Activated CD4-positive, alpha-beta T cell treated with anti-CD3 and anti-CD28 coated beads, Interleukin-2, amount 50 U/mL, for 24 hours (primary cell): ENCODE measurements at regions not wholly inside any gene's neighbourhood (a gene's known extent, or its start where the extent isn't known, plus 50 kb on each side); places are given as distances from the start of the nearest gene placed in this dataset.

ENCODE experiments used
- DNase-seq, 2 donors: peaks; one replicate each; pipeline ENCODE4 v3.0.0-alpha.2; 2020; ENCODE audit warnings: low read depth in 1 of 2, low spot score in 1 of 2

DNA sequence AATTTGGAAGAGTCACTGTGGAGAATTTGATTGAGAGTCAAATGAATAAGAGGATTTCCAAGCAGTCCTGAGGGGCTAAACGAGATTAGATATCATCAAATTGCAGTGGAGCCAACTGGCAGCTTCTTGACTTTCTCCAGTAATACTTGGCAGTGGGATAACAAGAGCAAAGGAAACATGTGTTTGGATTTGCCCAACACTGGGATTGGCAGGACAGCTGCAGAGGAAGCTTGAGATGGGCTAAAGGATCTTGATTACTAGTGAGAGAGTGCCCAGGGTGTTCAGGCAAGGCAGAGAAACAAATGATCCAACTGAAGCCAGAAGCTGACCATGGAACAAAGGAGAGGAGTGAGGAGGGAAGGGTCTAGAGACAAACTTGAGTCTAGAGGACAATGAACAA lies 356.0 kb upstream of the ISL1 start:
- no peak for DNase-seq

DNA sequence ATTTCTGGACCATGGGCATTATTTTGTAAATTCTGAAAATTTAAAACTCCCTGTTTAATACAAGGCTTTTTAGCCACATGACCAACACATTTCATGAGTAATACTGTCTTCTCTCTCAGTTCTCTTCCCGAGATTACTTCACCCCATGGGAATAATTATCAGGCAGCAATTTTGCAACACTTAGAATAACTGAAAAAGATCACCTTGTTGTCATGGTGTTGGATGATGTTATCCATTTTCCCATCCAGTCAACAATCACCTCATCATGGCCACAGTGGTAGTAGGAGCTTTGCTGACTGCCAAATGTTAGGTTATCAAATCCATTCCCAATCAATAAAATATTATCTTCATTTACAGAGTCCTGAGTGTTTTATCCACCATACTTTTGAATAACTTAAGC lies 354.9 kb upstream of the ISL1 start:
- no peak for DNase-seq

GRCh38 chr5:51033215-51033614 lies 350.0 kb upstream of the ISL1 start:
- DNase-seq = no peak

DNA sequence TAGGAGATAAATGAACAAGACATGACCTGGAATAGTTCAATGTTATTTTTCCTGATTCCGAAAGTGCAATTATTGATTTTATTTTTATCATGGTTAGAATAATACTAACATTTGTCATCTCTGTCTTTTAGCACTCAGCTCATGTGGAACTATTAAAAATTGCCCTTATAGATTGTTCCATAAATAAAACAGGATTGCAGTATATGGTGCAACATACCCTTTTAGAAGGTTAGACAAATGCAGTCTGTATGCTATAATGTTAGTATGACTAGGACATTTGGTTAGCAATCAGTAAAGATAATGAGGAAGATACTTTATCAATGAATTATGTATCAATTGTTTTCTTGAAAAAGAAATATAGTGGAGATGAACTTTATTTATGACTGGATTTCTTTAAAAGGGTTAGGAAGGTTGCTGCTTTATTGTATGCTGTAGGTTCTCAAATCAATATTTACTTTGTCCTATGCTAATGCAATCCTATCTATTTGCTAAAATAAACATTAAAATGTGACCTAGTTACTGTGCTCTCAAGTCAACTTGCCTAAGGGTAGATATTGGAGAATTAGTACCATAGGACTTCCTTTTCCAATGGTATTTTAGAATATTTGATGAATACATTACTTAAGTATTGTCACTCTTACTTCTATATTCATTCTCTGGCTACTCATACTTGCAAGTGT lies 348.9 kb upstream of the ISL1 start:
- no peak for DNase-seq

DNA sequence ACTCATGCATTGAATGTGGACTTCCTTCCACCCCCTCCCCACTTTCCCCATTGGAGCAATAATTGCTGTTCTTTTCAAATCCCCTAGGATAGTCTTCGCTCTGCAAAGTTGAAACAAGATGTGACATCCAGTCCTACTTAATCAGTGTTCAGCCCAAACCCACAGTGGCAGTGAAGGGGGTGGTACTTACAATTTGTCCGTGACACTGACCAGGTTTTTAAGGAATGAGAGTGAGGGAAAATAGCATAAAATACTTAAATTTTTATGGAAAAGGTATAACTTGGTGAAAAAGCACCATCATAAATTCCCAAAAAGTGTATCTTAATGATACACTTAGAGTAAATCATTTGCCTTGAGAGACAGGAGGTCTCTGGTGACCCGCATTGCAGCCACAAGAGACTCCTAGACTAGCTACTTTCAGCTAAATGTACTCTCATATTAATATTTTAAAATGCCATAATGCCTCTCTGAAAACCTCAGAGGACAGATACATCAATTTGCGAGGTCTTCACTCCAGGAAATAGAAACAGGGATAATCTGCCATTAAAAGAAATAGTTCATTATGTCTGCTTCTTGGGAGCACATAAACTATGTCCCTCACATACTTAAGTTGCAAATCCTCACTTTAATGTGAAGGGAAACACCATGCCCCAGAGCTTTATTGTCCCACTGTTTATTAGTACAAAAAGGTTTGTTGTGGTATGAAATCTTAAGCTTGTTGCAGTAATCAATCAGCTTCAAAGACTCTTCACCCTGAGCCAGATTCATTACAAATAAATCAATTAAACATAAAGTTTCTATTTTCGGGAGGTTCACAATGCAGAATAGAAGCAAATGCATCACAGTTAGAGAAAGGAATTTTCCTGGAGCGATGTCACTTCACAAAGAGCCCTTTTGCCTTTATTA lies 343.6 kb upstream of the ISL1 start:
- no peak for DNase-seq

GRCh38 chr5:51043745-51044144 lies 339.5 kb upstream of the ISL1 start:
- DNase-seq = no peak

DNA sequence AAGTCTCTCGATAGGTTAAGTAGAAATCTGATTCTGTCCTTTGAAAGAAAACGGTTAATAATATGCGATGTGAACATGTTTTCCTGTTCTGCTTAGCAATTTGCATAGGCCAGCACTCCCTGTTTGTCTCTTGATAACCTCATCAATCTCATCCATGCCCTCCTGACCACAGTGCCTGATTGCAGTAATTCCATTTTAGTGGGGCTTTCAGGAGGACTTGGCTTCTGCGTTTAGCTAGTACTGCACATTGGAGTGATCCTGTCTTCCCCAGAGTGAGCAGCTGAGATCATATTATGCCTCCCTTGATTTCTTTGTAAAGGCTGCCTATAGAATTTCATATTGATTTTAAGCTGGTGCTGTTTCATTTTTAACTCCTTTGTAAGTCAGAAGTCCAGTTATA lies 335.9 kb upstream of the ISL1 start:
- no peak for DNase-seq

DNA sequence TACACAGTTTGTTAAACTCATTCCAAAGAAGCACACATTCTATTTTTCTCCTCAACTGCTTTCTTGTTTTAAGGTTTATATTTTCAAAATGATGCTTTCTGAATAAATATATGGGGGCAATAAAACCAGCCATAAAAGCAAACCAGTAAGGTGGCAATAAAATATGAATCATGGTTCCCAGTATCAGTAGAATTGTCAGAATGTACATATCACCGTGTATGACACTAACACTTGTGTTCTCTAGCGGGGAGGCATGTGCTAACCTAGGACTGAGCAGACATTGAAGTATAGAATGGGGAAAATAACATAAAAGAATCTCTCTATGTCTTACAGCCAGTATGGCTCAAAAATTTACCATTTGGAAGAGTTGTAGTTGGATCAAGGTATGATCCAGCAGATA lies 329.9 kb upstream of the ISL1 start:
- no peak for DNase-seq

- no peak for DNase-seq
Measured at GRCh38 chr5:51060953-51061352, 322.3 kb upstream of the ISL1 start.

DNA sequence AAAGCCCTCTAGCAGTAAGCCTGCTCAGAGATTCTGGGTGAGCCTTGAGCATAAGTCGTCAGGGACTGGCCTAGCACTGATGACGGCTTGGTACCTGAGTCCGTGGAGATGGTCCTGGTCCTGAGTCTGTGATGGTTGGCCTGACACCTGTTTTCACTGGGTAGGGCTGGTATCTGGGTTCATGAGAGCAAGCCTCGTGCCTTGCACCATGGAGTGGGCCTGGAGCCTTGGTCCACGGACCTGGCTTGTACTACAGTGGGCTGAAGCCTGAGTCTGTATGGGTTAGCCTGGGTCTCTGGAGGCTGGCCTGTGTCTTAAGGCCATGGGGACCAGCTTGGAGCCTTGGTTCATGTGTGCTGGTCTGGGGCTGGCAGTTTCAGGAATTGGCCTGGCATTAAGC lies 310.3 kb upstream of the ISL1 start:
- no peak for DNase-seq

DNA sequence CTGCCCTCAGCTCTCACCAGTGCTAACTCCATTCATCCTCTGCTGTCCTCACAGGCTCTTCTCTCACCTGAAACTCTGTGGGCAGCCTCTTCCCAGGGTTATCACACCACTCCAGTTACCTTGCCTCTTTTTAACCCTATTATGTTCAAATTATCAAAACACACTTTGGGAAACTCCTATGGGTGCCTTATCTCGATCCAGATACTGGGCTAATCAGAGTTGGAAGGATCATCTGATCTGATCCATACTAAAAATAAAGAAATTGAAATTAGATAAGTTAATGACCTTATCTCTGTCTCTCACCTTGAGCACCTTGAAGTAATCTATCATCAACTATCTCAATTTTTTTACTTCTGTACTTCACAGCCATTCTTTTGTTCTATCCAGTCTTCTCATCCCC lies 300.5 kb upstream of the ISL1 start:
- no peak for DNase-seq

DNA sequence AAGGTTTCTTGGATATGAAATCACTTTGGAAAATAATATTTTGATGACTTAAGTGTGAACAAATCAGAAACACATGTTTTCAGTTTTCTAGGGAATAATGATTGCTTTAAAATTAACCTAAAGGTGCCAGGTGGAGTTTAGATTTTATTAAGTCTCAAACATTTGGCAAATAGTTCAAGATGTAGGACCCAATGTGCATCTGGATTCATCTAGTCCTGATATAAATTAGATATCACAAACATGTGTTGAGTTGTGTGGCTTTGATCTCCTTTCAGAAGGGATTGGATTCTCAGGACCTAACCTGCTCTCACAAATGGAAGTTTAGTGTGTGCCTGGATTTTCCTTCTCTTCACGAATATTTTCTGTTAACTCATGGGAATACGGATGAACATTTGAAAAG lies 291.4 kb upstream of the ISL1 start:
- DNase-seq = no peak

GRCh38 chr5:51095486-51095885 lies 287.8 kb upstream of the ISL1 start:
- DNase-seq = no peak

DNA sequence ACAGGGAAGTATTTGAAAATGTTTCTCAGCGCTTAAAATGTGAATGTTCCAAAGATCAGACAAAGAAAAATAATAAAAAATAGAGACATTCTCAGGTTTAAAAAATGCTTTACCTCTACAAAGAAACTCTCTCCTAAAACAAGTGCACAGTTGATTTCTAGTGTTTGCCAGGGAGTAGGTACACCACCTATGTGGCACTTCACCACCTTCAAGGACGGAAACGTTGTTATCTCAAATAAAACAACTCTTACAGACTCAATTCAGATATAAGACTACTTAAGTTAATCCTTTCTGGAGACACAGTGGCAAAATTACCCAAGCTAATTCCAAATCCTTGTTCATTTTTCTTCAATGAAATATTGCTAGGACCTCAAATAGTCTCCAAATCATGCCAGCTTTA lies 286.4 kb upstream of the ISL1 start:
- DNase-seq = no peak

DNA sequence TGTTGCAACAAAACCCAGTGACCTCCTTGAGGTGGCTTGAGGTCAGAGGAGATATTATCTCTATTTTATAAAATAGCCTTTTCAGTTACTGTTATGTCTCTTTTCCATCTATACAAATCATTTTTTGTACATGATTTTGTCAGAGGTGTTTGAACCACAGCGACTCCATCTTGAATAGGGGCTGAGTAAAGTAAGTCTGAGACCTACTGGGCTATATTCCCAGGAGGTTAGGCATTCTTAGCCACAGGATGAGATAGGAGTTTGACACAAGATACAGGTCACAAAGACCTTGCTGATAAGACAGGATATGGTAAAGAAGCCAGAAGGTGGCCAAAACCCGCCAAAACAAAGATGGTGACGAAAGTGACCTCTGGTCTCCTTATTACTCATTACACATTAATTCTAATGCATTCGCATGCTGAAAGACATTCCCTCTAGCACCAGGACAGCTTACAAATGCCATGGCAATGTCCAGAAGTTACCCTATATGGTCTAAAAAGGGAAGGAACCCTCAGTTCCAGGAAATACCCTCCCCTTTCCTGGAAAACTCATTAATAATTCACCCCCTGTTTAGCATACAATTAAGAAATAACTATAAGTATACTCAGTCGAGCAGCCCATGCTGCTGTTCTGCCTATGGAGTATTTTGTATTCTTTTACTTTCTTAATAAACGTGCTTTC lies 283.9 kb upstream of the ISL1 start:
- no peak for DNase-seq

DNA sequence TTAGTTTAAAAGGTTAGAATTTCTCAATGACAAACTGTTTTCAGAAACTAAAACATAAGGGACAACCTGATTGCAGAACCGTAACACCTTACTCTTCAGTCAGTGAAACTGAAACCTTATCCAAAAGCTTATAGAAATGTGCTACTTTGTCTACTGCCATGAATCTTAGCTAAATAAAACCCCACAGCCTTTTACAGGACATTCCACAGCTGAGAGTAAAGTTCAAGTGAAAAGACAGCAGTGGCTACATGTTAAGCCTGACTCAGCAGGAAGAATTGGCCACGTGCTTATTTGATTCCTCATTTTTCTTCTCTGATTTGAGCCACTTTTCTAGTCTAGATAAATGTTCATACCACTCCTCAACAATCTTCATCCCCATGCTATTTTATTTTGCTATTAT lies 278.7 kb upstream of the ISL1 start:
- no peak for DNase-seq

- DNase-seq = no peak
Measured at GRCh38 chr5:51109786-51110410, 273.4 kb upstream of the ISL1 start.

DNA sequence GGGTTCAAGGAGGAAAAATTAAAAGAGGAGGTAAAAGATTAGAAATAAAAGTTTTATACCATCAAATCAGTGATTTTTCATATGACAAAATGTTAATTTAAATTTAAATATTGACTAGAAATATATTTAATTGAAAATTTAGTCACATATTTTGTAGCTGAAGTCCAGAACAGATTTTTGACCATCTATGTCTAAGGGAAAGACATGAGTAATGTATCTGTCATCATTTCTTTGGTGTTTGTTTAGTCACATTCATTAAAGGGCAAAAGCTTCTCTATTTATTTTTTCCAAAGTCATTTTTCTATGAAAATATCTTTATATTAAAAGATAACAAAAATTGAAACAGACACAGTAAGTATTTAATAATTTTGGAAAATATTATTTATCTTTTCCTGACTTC lies 252.0 kb upstream of the ISL1 start:
- DNase-seq = no peak

GRCh38 chr5:51138164-51138563 lies 245.1 kb upstream of the ISL1 start:
- no peak for DNase-seq

GRCh38 chr5:51148437-51148836 lies 234.8 kb upstream of the ISL1 start:
- DNase-seq = no peak

- no peak for DNase-seq
Measured at GRCh38 chr5:51156222-51156621, 227.0 kb upstream of the ISL1 start.

GRCh38 chr5:51156838-51157237 lies 226.4 kb upstream of the ISL1 start:
- no peak for DNase-seq
